ENCODE measurements at regions not wholly inside any gene's neighbourhood (a gene's known extent, or its start where the extent isn't known, plus 50 kb on each side); places are given as distances from the start of the nearest gene placed in this dataset.

- no peaks in the 10 kb centered on the region for H3K36me3 ChIP-seq (replicated peaks in 1 of 2; ENCODE audit: control extremely low read depth in 1 of 2, control insufficient read depth in 1 of 2, extremely low read depth in 1 of 2, insufficient read depth in 2 of 2, low read length in 1 of 2)
- WGBS (ENCODE audit: insufficient coverage), result 96% methylated on average over 12 of the region's 14 CpGs
Measured at GRCh38 chr13:21965095-21965494, 294.2 kb downstream of the FGF9 start.

DNA sequence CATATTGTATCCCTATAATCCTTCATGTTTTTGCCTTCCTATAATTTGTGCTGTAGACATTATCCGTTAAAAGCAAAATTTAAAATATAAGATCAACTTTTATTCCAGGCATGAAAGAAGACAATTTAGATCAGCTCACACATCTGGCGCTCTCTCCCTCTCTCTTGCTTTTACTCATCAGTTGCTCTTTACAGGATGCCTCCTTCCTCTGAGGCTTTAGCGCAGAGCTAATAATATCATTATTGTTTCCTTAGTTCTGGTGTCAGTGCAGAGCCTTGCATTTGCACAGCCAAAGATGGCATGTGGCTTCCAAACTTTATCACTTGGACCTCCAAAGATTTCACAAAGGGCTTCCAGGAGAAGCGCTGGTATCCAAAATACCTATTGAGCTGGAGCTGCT, 295.1 kb downstream of the FGF9 start:
- Mint-ChIP-seq H3K4me1 (no peaks in the 10 kb centered on the region), H3K4me3 (no peak overlapping the region), H3K27ac (no peak overlapping the region), H3K27me3 (peaks cover 4% of the 10 kb centered on the region), H3K9me3 (ENCODE audit: insufficient read depth) (no peaks in the 10 kb centered on the region)
- Histone ChIP-seq H2AFZ (ENCODE audit: insufficient read depth, low read depth, low read length, poor library complexity, severe bottlenecking) (no peak overlapping the region), H3K9me3 (ENCODE audit: control extremely low read depth in 1 of 3, control insufficient read depth in 2 of 3, insufficient read depth in 1 of 3, low read length in 2 of 3) (peaks cover 0 to 6% (median 3%) of the 10 kb centered on the region in 3 donors), H3K9ac (ENCODE audit: low read length) (no peak overlapping the region), H3K36me3 (replicated peaks in 1 of 2; ENCODE audit: control extremely low read depth in 1 of 2, control insufficient read depth in 1 of 2, extremely low read depth in 1 of 2, insufficient read depth in 2 of 2, low read length in 1 of 2) (no peaks in the 10 kb centered on the region), H3K4me3 (ENCODE audit: control extremely low read depth in 1 of 5, extremely low read depth in 1 of 5, insufficient read depth in 1 of 5, low read depth in 2 of 5, low read length in 4 of 5) (no peak overlapping the region), H3K27me3 (replicated peaks in 1 of 4; ENCODE audit: control extremely low read depth in 1 of 4, control insufficient read depth in 3 of 4, insufficient read depth in 4 of 4, low read length in 3 of 4) (no peaks in the 10 kb centered on the region), H4K20me1 (ENCODE audit: control insufficient read depth, insufficient read depth, low read length, poor library complexity, severe bottlenecking) (no peaks in the 10 kb centered on the region), H3K4me2 (replicated peaks; ENCODE audit: low read depth, low read length, poor library complexity, severe bottlenecking) (no peak overlapping the region), H3K4me1 (ENCODE audit: control insufficient read depth in 2 of 2, insufficient read depth in 2 of 2, low read length in 2 of 2) (no peaks in the 10 kb centered on the region), H3K79me2 (ENCODE audit: control insufficient read depth, insufficient read depth, low read length) (no peaks in the 10 kb centered on the region), H3K27ac (ENCODE audit: low read length in 2 of 2) (no peak overlapping the region)
- POLR2A ChIA-PET, result no interaction called here
- WGBS (ENCODE audit: insufficient coverage), result 65% methylated on average over 4 of the region's 4 CpGs
- CTCF ChIA-PET, result no interaction called here
- DNase-seq, result no peak
- intact Hi-C loops (cut with micrococcal nuclease), result no loop called here
- no peak for ATAC-seq (ENCODE audit: low read depth)
- no peak for TF ChIP-seq EZH2 (IDR thresholded peaks at IDR 0.05; ENCODE audit: borderline replicate concordance, insufficient read depth, low read depth, low read length, poor library complexity, severe bottlenecking)
- no peak for TF ChIP-seq CTCF (IDR thresholded peaks at IDR 0.05)

More at GRCh38 chr13:21965095-21965494, 294.2 kb downstream of the FGF9 start:
- H3K27ac Mint-ChIP-seq, result no peak overlapping the region
- no peaks in the 10 kb centered on the region for H3K4me1 Mint-ChIP-seq
- Histone ChIP-seq H4K20me1 (ENCODE audit: control insufficient read depth, insufficient read depth, low read length, poor library complexity, severe bottlenecking) (no peaks in the 10 kb centered on the region), H3K4me2 (replicated peaks; ENCODE audit: low read depth, low read length, poor library complexity, severe bottlenecking) (no peak overlapping the region), H3K4me1 (ENCODE audit: control insufficient read depth in 2 of 2, insufficient read depth in 2 of 2, low read length in 2 of 2) (no peaks in the 10 kb centered on the region), H3K27ac (ENCODE audit: low read length in 2 of 2) (no peak overlapping the region), H2AFZ (ENCODE audit: insufficient read depth, low read depth, low read length, poor library complexity, severe bottlenecking) (no peak overlapping the region), H3K4me3 (ENCODE audit: control extremely low read depth in 1 of 5, extremely low read depth in 1 of 5, insufficient read depth in 1 of 5, low read depth in 2 of 5, low read length in 4 of 5) (no peak overlapping the region), H3K9ac (ENCODE audit: low read length) (no peak overlapping the region), H3K27me3 (replicated peaks in 1 of 4; ENCODE audit: control extremely low read depth in 1 of 4, control insufficient read depth in 3 of 4, insufficient read depth in 4 of 4, low read length in 3 of 4) (no peaks in the 10 kb centered on the region), H3K79me2 (ENCODE audit: control insufficient read depth, insufficient read depth, low read length) (no peaks in the 10 kb centered on the region), H3K9me3 (ENCODE audit: control extremely low read depth in 1 of 3, control insufficient read depth in 2 of 3, insufficient read depth in 1 of 3, low read length in 2 of 3) (peaks cover 1 to 6% (median 3%) of the 10 kb centered on the region in 3 donors)
- ChIA-PET CTCF (no interaction called here), POLR2A (no interaction called here)
- no peaks in the 10 kb centered on the region for H3K9me3 Mint-ChIP-seq (ENCODE audit: insufficient read depth)
- TF ChIP-seq CTCF (IDR thresholded peaks at IDR 0.05) (no peak), EZH2 (IDR thresholded peaks at IDR 0.05; ENCODE audit: borderline replicate concordance, insufficient read depth, low read depth, low read length, poor library complexity, severe bottlenecking) (no peak)
- H3K4me3 Mint-ChIP-seq, result no peak overlapping the region
- DNase-seq (no peak), ATAC-seq (ENCODE audit: low read depth) (no peak)
- intact Hi-C loops (cut with micrococcal nuclease), result no loop called here
- H3K27me3 Mint-ChIP-seq, result peaks cover 4% of the 10 kb centered on the region

Measured in B cell (primary cell).